Esophagus squamous epithelium (tissue), 4 donors: ENCODE measurements at regions not wholly inside any gene's neighbourhood (a gene's known extent, or its start where the extent isn't known, plus 50 kb on each side); places are given as distances from the start of the nearest gene placed in this dataset.

ENCODE experiments used
- CTCF ChIP-seq, 6 experiments: fragments of 450-650 bp in 4 of 6; fragments of 200-600 bp in 2 of 6; sonication (generic) in 2 of 6; IDR thresholded peaks; one replicate each; pipeline ENCODE4 v1.5.1; 2016 to 2019; ENCODE audit warnings: antibody characterized with exemption in 6 of 6, mild to moderate bottlenecking in 4 of 6, moderate library complexity in 4 of 6
- POLR2A ChIP-seq, 4 donors: fragments of 450-650 bp; IDR thresholded peaks; one replicate each; pipeline ENCODE4 v1.6.1; 2017; ENCODE audit warnings: antibody characterized with exemption in 4 of 4, mild to moderate bottlenecking in 4 of 4, moderate library complexity in 3 of 4

GRCh38 chr19:28454083-28454482, 758.9 kb downstream of the UQCRFS1 start:
- TF ChIP-seq CTCF (IDR thresholded peaks at IDR 0.05) (no peak), POLR2A (IDR thresholded peaks at IDR 0.05) (no peak)
